ENCODE measurements at regions not wholly inside any gene's neighbourhood (a gene's known extent, or its start where the extent isn't known, plus 50 kb on each side); places are given as distances from the start of the nearest gene placed in this dataset.
"Not testable (repeated sequence)": the region's sequence is repeated elsewhere in the genome, so short reads cannot be mapped to it uniquely, and the experiment has no call there.

DNA sequence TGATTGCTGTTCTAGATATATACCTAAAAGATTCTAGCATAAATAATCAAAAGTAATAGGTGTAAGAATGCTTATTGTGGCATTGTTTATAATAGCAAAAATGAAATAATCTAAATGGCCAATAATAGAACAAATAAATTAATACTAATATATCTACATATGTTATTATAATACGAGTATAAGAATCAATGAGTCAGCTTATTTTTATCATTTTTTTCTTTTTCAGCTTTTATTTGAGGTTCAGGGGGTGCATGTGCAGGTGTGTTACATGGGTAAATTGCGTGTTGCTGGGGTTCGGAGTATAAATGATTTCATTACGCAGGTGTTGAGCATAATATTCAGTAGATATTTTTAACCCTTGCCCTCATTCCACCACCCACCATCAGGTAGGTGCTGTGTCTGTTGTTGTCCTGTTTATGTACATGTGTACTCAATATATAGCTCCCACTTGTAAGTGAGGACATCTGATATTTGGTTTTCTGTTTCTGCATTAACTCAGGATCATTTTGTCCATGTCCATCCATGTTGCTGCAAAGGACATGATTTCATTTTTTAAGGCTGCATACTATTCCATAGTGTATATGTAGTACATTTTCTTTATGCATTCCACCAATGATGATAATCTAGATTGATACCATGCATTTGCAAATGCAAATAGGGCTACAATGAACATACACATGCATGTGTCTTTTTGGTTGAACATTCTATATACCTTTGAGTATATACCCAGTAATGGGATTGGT is 122.2 kb upstream of the GMNC start:
- no peak for DNase-seq

DNA sequence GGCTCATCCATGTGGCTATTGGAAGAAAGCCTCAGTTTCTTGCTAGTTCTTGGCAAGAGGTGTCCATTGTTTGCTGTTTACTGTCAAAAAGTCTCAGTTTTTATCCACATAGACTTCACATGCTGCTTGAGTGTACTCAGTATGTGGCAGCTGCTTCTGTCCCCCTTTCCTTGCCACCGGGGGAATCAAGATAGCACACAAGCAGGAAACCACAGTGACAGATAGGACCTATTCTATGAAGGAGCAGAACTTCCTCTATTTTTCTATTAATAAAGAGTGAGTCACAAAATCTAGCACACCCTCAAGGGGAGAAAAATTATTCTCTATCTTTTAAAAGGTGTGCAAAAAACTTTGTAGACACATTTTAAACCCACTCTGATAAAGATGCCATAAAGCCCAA is 121.4 kb upstream of the GMNC start:
- no peak for DNase-seq

DNA sequence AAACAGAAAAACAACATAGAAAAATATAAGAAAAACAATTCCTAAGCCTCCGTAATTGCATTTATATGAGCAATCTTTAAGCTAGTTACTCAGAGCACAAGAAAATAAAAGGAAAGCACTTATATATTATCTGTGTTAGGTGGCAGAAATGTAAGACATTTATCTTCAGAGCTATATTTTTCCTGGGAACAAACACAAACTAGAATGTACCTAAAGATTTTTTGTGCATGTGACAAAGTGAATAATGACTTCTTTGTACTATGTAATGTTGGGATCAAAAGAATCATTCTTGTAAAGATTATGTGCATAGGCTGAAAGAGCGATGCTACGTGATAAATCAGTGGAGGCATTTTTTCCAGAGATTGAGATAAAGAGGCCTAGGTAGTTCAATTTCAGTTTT is 111.3 kb upstream of the GMNC start:
- DNase-seq = no peak

DNA sequence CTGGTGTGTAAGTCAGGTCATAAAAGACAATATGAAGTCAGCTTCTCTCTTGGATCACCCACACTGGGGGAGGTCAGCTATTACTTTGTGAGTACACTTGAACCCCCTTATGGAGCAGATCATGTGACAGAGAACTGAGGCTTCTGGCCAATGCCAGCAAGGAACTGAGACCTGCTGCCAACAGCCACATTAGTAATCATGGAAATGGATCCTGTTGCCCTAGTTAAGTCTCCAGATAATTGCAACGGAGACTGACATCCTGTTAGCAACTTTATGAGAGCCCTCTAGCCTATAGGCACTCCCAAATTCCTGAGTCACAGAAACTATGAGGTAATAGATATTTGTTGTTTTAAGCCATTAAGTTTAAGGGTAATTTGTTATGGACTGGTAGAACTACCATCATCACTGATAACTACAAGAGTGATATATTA is 110.4 kb upstream of the GMNC start:
- DNase-seq = no peak

DNA sequence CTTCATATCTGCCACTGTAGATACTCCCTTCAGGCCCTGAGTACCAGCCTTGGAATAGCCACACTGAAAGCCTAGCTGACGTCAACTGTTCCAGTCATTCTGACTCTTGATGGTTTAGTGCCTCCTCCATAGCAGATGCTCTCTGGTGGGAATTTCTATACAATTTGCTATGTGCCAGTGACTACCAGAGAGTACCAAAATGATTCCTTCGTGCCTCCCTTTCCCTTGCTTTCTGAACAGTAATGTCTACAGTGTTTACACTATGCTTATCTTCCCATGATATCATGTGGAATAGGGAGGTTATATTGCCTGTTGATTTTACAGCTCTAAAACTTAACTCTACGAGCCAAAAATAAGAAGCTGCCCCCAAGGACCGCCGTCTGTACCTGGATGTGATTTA is 109.7 kb upstream of the GMNC start:
- DNase-seq = no peak

DNA sequence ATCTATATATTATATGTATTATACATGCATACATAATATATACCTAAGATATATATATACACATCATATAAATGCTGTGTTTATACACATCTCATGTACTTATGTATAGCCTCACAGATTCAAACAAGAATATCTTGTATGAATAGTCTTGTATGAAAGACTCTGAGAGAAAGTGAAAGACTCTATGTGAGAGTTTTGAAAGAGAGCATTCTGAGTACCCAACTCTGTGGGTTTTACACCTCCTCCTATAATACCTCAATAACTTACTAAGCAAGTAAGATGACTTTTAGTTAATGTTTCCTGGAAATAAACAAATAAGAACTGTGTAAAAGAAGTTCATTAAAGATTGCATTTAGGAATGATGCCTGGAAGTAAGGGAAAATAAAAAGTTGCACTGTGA is 108.1 kb upstream of the GMNC start:
- DNase-seq = no peak

DNA sequence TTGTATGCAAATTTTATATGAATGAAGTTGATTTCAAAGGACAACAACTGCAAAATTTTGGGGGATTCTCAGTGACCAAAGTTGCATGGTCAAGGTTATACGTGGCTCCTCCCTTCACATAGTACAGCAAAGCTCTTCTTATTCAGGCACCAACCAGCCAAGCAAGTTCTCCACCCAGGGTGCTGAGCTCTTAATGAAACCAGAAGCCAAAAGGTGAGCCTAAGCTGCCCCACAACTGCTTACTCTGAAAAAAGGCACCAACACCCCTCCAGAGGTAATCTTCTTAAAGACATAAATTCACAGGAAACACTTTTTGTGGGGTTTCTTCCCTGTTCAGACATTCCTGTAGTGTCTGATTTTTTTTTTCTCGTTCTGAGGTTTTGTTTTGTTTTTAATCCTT is 106.1 kb upstream of the GMNC start:
- DNase-seq = no peak

DNA sequence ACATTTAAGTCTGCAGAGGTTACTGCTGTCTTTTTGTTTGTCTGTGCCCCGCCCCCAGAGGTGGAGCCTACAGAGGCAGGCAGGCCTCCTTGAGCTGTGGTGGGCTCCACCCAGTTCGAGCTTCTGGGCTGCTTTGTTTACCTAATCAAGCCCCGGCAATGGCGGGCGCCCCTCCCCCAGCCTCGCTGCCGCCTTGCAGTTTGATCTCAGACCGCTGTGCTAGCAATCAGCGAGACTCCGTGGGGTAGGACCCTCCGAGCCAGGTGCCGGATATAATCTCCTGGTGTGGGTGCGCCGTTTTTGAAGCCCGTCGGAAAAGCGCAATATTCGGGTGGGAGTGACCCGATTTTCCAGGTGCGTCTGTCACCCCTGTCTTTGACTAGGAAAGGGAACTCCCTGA is 102.4 kb upstream of the GMNC start:
- DNase-seq = not testable (repeated sequence)

DNA sequence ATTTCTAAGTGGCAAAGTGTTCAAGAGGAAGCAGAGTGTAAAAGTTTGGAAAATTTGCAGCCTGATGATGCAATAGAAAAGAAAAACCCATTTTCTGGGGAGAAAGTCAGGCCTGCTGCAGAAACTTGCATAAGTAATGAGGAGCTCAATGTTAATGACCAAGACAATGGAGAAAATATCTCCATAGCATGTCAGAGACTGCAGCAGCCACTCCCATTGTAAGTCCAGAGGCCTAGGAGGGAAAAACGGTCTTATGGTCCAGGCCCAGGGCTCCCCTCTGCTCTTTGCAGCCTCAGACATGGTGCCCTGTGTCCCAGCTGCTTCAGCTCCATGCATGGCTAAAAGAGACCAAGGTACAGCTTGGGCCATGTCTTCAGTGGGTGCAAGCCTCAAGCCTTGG is 96.6 kb upstream of the GMNC start:
- no peak for DNase-seq

DNA sequence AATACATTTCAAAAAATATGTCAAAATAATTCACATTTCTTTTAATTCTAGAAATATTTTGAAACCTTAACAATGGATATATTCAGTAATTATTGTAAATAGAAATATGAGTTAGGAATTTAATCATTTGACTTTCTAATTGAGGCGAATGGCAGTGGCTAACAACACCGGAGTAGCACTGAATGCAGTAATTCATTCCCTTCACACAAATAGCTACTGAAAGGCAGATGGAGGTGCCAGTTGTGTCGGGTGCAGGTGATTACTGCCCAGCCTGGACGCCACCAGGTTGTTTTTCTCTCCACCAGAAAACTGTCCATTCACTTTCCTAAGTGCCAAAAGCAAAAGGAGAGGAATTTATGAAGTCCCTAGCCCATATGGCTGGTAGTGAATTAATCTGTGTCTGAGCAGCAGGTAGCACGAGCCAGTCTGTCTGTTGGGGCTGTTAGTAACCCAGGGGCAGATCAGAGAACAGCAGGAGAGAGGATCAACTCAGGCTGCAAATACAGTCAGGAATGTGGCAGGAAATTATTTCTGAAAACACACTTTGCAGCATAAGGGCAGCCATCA is 79.3 kb upstream of the GMNC start:
- no peak for DNase-seq

DNA sequence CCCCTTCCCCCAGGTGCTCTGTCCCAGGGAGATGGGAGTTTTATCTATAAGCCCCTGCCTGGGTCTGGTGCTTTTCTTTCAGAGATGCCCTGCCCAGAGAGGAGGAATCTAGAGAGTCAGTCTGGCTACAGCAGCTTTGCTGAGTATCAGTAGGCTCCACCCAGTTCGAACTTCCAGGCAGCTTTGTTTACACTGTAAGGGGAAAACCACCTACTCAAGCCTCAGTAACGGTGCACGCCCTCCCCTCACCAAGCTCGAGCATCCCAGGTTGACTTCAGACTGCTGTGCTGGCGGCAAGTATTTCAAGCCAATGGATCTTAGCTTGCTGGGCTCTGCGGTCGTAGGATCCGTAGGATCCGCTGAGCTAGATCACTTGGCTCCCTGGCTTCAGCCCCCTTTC is 72.1 kb upstream of the GMNC start:
- DNase-seq = not testable (repeated sequence)

DNA sequence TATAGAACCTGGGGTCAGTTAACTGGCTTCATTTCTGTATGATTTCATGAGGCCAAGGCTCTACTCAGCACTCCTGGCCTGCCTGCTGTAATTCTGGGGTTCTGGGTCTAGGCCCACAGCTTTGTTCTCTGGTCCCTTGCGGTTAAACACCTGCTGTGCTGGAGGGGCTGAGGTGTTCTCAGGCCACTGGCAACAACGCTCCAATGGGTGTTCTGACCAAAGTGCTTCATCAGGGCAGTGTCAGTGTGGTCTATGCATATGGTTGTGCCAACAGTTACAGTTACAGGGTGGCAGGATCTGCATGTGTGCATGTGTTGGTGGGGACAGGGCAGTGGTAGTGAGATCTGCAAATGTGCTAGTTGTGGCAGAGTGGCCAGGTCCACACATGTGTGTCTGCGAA is 64.1 kb upstream of the GMNC start:
- no peak for DNase-seq

DNA sequence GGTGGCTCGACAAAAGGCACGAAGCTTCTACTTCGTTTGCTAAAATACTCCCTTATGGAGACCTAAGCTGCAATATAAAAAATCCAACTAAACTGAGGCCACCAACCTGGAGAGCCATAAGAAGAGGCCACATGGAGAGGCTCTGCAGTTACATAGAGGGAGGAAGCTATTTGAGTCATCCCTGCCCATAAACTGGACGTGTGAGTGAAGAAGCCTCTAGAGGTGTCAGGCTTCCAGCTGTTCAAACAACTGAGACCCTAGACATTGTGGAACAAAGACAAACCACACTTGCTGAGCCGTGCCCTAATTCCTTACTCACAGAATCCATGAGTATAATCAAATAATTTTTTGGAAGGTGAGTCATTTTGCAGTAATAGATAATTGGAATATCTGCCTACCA is 50.2 kb upstream of the GMNC start:
- DNase-seq = no peak
